Neuronal stem cell (in vitro differentiated cells): ENCODE measurements at regions not wholly inside any gene's neighbourhood (a gene's known extent, or its start where the extent isn't known, plus 50 kb on each side); places are given as distances from the start of the nearest gene placed in this dataset.

Source experiments
- DNase-seq: peaks from one replicate; pipeline ENCODE4 v3.0.0-alpha.2; 2013; ENCODE audit warnings: low spot score
- H2AFZ ChIP-seq: one replicate; pipeline ENCODE4 v1.6.1; 2013; ENCODE audit warnings: mild to moderate bottlenecking, low read length, inconsistent platforms
- H2AK5ac ChIP-seq: 2 replicates; pipeline ENCODE4 v1.6.1; 2013; ENCODE audit warnings: low read depth, mild to moderate bottlenecking, inconsistent platforms, low read length, moderate library complexity, mixed read lengths
- H2BK120ac ChIP-seq: 2 replicates; pipeline ENCODE4 v1.6.1; 2013; ENCODE audit warnings: low read depth, mild to moderate bottlenecking, inconsistent platforms, low read length, moderate library complexity, mixed read lengths
- H2BK12ac ChIP-seq: one replicate; pipeline ENCODE4 v1.6.1; 2013; ENCODE audit warnings: low read length, inconsistent platforms
- H2BK15ac ChIP-seq: 2 replicates; pipeline ENCODE4 v1.6.1; 2013; ENCODE audit warnings: mild to moderate bottlenecking, low read length, inconsistent platforms, mixed read lengths
- H2BK5ac ChIP-seq: one replicate; pipeline ENCODE4 v1.6.1; 2013; ENCODE audit warnings: inconsistent platforms, mild to moderate bottlenecking, low read length, moderate library complexity
- H3K14ac ChIP-seq: one replicate; pipeline ENCODE4 v1.6.1; 2013; ENCODE audit warnings: low read length, inconsistent platforms
- H3K18ac ChIP-seq: 2 replicates; pipeline ENCODE4 v1.6.1; 2013; ENCODE audit warnings: low read length, inconsistent platforms
- H3K23ac ChIP-seq: 2 replicates; pipeline ENCODE4 v1.6.1; 2013; ENCODE audit warnings: low read depth, mild to moderate bottlenecking, mixed read lengths, low read length, inconsistent platforms; ENCODE audit not compliant: poor library complexity
- H3K27ac ChIP-seq: replicated peaks from 3 replicates; pipeline ENCODE4 v1.5.1; 2013; ENCODE audit warnings: low read length, inconsistent platforms
- H3K27me3 ChIP-seq, 3 experiments: 2 replicates each; pipeline ENCODE4 v1.6.1; 2013; ENCODE audit warnings: low read length in 3 of 3, mild to moderate bottlenecking in 2 of 3, inconsistent platforms in 1 of 3, low read depth in 1 of 3, mixed read lengths in 1 of 3, moderate library complexity in 1 of 3; ENCODE audit not compliant: control insufficient read depth in 3 of 3, insufficient read depth in 3 of 3
- H3K36me3 ChIP-seq, 2 donors: replicated peaks in 1 of 2; 2 replicates each; pipeline ENCODE4 v1.6.1; 2013; ENCODE audit warnings: low read length in 2 of 2; ENCODE audit not compliant: control insufficient read depth in 2 of 2, insufficient read depth in 2 of 2
- H3K4ac ChIP-seq: 2 replicates; pipeline ENCODE4 v1.6.1; 2013; ENCODE audit warnings: inconsistent platforms, mild to moderate bottlenecking, low read length, moderate library complexity
- H3K4me1 ChIP-seq, 2 donors: 1 replicate in 1 of 2; 2 replicates in 1 of 2; pipeline ENCODE4 v1.6.1; 2013; ENCODE audit warnings: low read length in 2 of 2, low read depth in 1 of 2; ENCODE audit not compliant: control insufficient read depth in 2 of 2, insufficient read depth in 1 of 2
- H3K4me2 ChIP-seq: one replicate; pipeline ENCODE4 v1.6.1; 2013; ENCODE audit warnings: mild to moderate bottlenecking, low read length, inconsistent platforms; ENCODE audit not compliant: insufficient read depth, poor library complexity, severe bottlenecking
- H3K4me3 ChIP-seq, 2 donors: 2 replicates each; pipeline ENCODE4 v1.5.1; 2013; ENCODE audit warnings: low read length in 2 of 2, mild to moderate bottlenecking in 2 of 2, inconsistent platforms in 1 of 2, moderate library complexity in 1 of 2
- H3K79me1 ChIP-seq: one replicate; pipeline ENCODE4 v1.6.1; 2013; ENCODE audit warnings: low read depth, mild to moderate bottlenecking, inconsistent platforms, low read length, moderate library complexity
- H3K9ac ChIP-seq: one replicate; pipeline ENCODE4 v1.6.1; 2013; ENCODE audit warnings: mild to moderate bottlenecking, low read depth, low read length, inconsistent platforms; ENCODE audit not compliant: poor library complexity
- H3K9me3 ChIP-seq, 2 donors: replicated peaks in 1 of 2; 2 replicates each; pipeline versions ENCODE3 to v1.6.1; 2013; ENCODE audit warnings: low read length in 2 of 2, mild to moderate bottlenecking in 2 of 2, inconsistent platforms in 1 of 2, low read depth in 1 of 2, mixed read lengths in 1 of 2, moderate library complexity in 1 of 2; ENCODE audit not compliant: control insufficient read depth in 2 of 2, insufficient read depth in 1 of 2
- H4K8ac ChIP-seq: one replicate; pipeline ENCODE4 v1.6.1; 2013; ENCODE audit warnings: low read depth, mild to moderate bottlenecking, inconsistent platforms, low read length, moderate library complexity
- H4K91ac ChIP-seq: one replicate; pipeline ENCODE4 v1.6.1; 2013; ENCODE audit warnings: low read length, low read depth, mild to moderate bottlenecking, inconsistent platforms; ENCODE audit not compliant: poor library complexity
- WGBS, 2 donors: extraction: QIAGEN DNeasy Blood & Tissue Kit; methylation state at CpG; one replicate each; pipeline ENCODE4 v1.1.7; 2013; ENCODE audit warnings: missing lambda C conversion rate in 2 of 2, mixed read lengths in 1 of 2; ENCODE audit not compliant: insufficient read length in 2 of 2, insufficient replicate concordance in 1 of 2; ENCODE audit errors: extremely low coverage in 2 of 2; 5-methylcytosine and 5-hydroxymethylcytosine counted together

DNA sequence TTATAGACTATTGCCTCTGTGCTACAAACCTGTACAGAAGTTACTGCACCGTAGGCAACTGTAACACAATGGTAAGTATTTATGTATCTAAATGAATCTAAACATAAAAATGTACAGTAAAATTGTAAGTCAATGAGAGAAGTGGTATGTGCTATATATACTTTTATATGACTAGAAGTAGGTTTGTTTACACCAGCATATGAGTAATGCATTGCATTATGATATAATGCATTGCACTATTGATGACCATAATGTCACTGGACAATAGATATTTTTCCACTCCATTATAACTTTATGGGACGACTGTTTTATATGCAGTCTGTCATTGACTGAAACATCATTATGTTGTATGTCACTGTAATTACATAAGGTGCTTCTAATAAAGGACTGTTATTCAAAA lies 340.3 kb upstream of the SNX7 start:
- no peaks in the 10 kb centered on the region for H3K9me3 ChIP-seq
- peaks cover 1 to 5% of the 10 kb centered on the region in 2 donors for H3K4me1 ChIP-seq
- no peak overlapping the region for H3K9ac ChIP-seq
- no peak overlapping the region for H2AK5ac ChIP-seq
- no peak overlapping the region for H3K27ac ChIP-seq
- H3K4me3 ChIP-seq, result no peak overlapping the region
- no peak overlapping the region for H3K23ac ChIP-seq
- H3K14ac ChIP-seq, result no peak overlapping the region
- no peak overlapping the region for H4K8ac ChIP-seq
- no peak overlapping the region for H2AFZ ChIP-seq
- no peak overlapping the region for H4K91ac ChIP-seq
- no peaks in the 10 kb centered on the region for H3K27me3 ChIP-seq
- no peak overlapping the region for H2BK12ac ChIP-seq
- H3K4ac ChIP-seq, result no peak overlapping the region
- H3K79me1 ChIP-seq, result no peaks in the 10 kb centered on the region
- H3K36me3 ChIP-seq, result no peaks in the 10 kb centered on the region
- WGBS, 2 donors, result no CpG with 5 or more reads among the region's 2 CpGs
- no peak overlapping the region for H3K4me2 ChIP-seq
- no peak for DNase-seq
- H2BK5ac ChIP-seq, result no peak overlapping the region
- no peak overlapping the region for H2BK15ac ChIP-seq
- no peak overlapping the region for H2BK120ac ChIP-seq
- H3K18ac ChIP-seq, result no peak overlapping the region

DNA sequence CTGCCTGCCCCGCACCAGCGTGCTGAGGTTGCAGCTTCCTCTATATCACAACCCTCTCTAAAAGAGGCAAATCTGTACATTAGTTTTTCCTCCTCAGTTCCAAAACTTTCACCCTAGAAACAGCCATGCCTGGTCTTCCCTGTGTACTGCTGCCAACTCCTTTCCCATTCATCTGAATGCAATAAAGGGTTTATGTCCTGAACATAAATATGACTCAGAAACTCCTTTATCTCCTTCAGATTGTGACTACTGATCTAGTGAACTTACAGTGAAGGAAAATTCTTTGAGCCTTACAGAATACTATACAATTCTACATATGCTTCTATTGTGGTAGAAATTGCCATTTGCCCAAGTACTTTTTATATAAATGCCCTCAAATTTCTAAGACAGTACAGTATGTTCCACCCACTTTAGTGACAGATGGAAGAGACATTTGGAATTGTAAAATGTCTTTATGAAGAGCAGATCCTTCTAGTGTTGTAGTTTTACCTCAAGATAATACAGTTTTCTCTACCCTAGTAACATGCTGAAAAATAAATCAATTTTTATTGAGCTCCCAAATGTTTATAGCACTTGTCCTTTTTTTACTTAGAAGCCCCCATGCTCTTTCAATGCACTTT lies 345.1 kb upstream of the SNX7 start:
- Histone ChIP-seq H3K79me1 (no peaks in the 10 kb centered on the region), H3K23ac (no peak overlapping the region), H2BK15ac (no peak overlapping the region), H4K8ac (no peak overlapping the region), H3K27me3 (no peaks in the 10 kb centered on the region), H3K4ac (no peak overlapping the region), H3K18ac (no peak overlapping the region), H3K14ac (no peak overlapping the region), H3K4me1 (no peaks in the 10 kb centered on the region), H3K27ac (no peak overlapping the region), H3K36me3 (no peaks in the 10 kb centered on the region), H2BK5ac (no peak overlapping the region), H2AFZ (no peak overlapping the region), H2BK12ac (no peak overlapping the region), H3K9ac (no peak overlapping the region), H3K4me3 (no peak overlapping the region), H3K9me3 (no peaks in the 10 kb centered on the region), H2AK5ac (no peak overlapping the region), H2BK120ac (no peak overlapping the region), H4K91ac (no peak overlapping the region), H3K4me2 (no peak overlapping the region)
- no CpG with 5 or more reads among the region's 2 CpGs for WGBS, 2 donors
- DNase-seq, result no peak

DNA sequence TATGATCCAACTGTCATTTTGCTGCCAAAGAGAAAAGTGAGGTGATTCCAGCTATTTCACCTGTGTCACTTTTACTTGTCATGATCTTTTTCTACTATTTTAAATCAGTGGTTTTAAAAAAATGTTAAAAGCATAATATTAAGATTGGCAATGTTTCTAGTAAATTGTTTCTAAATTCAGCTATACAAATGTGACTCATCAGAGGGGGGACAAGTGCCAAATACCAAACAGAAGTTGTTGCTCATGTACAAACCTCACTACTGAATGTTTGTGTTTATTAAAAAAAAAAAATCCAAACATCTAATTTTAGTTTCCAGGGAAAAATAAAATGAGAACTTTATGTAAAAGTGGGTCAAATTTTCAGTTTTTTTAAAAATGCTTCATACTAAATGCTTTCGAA lies 346.2 kb upstream of the SNX7 start:
- H3K4me2 ChIP-seq, result no peak overlapping the region
- no peak overlapping the region for H3K18ac ChIP-seq
- H3K4ac ChIP-seq, result no peak overlapping the region
- H3K9me3 ChIP-seq, result no peaks in the 10 kb centered on the region
- no peak overlapping the region for H2BK15ac ChIP-seq
- H3K27me3 ChIP-seq, result no peaks in the 10 kb centered on the region
- no peaks in the 10 kb centered on the region for H3K79me1 ChIP-seq
- H4K8ac ChIP-seq, result no peak overlapping the region
- no peaks in the 10 kb centered on the region for H3K36me3 ChIP-seq
- no peak overlapping the region for H2BK5ac ChIP-seq
- H2BK12ac ChIP-seq, result no peak overlapping the region
- H3K4me3 ChIP-seq, result no peak overlapping the region
- DNase-seq, result no peak
- H3K14ac ChIP-seq, result no peak overlapping the region
- no peak overlapping the region for H3K27ac ChIP-seq
- no peak overlapping the region for H3K9ac ChIP-seq
- no peak overlapping the region for H2AFZ ChIP-seq
- WGBS, 2 donors, result no CpG with 5 or more reads among the region's 1 CpG
- no peak overlapping the region for H3K23ac ChIP-seq
- H3K4me1 ChIP-seq, result no peaks in the 10 kb centered on the region
- H2AK5ac ChIP-seq, result no peak overlapping the region
- no peak overlapping the region for H2BK120ac ChIP-seq
- no peak overlapping the region for H4K91ac ChIP-seq

DNA sequence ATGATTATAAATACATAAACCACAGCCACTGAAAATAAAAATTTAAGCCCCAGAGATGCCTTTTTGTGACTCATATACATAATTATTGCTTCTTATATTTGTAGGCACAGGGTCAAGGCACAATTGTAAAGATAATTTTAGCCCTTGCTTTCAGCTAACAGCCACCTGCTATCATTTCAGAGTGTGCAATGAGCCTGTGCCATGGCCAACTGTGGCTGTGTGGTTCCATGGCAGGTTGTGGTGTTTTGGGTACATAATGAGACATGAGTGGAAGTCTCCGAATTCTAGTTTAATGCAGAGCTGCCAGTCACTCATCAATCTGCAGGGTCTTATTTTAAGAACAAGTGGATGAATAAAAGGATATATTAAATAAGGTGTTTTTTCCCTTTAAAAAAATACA lies 346.9 kb upstream of the SNX7 start:
- H3K9ac ChIP-seq, result no peak overlapping the region
- no peak for DNase-seq
- no peak overlapping the region for H2BK120ac ChIP-seq
- no peak overlapping the region for H3K14ac ChIP-seq
- H3K9me3 ChIP-seq, result no peaks in the 10 kb centered on the region
- no peak overlapping the region for H3K27ac ChIP-seq
- no peak overlapping the region for H3K23ac ChIP-seq
- no peak overlapping the region for H3K4me2 ChIP-seq
- WGBS, 2 donors, result no CpG with 5 or more reads among the region's 1 CpG
- no peak overlapping the region for H4K8ac ChIP-seq
- no peaks in the 10 kb centered on the region for H3K27me3 ChIP-seq
- no peak overlapping the region for H2AK5ac ChIP-seq
- H3K18ac ChIP-seq, result no peak overlapping the region
- H2BK15ac ChIP-seq, result no peak overlapping the region
- no peak overlapping the region for H2BK12ac ChIP-seq
- no peak overlapping the region for H4K91ac ChIP-seq
- H3K4me1 ChIP-seq, result no peaks in the 10 kb centered on the region
- H3K79me1 ChIP-seq, result no peaks in the 10 kb centered on the region
- no peak overlapping the region for H2AFZ ChIP-seq
- no peaks in the 10 kb centered on the region for H3K36me3 ChIP-seq
- H3K4me3 ChIP-seq, result no peak overlapping the region
- no peak overlapping the region for H2BK5ac ChIP-seq
- no peak overlapping the region for H3K4ac ChIP-seq
